Fibroblast of mammary gland (primary cell): ENCODE measurements at regions not wholly inside any gene's neighbourhood (a gene's known extent, or its start where the extent isn't known, plus 50 kb on each side); places are given as distances from the start of the nearest gene placed in this dataset.
"Not testable (repeated sequence)": the region's sequence is repeated elsewhere in the genome, so short reads cannot be mapped to it uniquely, and the experiment has no call there.

Experiments
- DNase-seq: peaks from one replicate; pipeline ENCODE4 v3.0.0-alpha.2; 2010; ENCODE audit warnings: low read depth
- H3K4me3 ChIP-seq: 2 replicates; pipeline ENCODE4 v1.5.1; 2011; ENCODE audit warnings: low read depth, mild to moderate bottlenecking, low read length, moderate library complexity; ENCODE audit not compliant: control insufficient read depth
- CTCF ChIP-seq: conservative IDR thresholded peaks from 2 replicates; pipeline ENCODE4 v1.5.1; 2011; ENCODE audit warnings: low read depth, low read length, inconsistent platforms; ENCODE audit not compliant: control insufficient read depth, insufficient read depth

GRCh38 chr16:8137606-8138005 lies 452.7 kb downstream of the TMEM114 start:
- no peak for TF ChIP-seq CTCF
- H3K4me3 ChIP-seq, result no peak overlapping the region
- DNase-seq, result no peak

DNA sequence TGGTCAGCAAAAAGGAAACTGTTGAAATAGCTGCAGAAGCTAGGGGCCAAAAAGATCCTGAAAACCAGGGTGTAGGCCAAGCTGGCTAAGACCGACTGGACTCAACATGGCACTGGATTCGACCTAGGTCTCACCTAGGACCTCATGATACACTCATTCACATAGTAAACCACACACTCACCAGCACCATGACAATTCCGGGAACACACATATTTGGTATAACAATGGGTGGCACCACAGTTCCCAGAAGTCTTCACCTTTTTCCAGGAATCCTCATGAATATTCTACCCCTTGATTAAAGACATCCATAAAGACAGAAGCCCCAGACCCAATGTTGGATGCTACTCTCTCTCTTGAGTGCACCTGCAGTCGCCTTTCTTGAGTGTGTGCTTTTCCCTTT lies 460.1 kb downstream of the TMEM114 start:
- no peak overlapping the region for H3K4me3 ChIP-seq
- TF ChIP-seq CTCF, result no peak
- no peak for DNase-seq

- H3K4me3 ChIP-seq, result no peak overlapping the region
- DNase-seq, result no peak
- TF ChIP-seq CTCF, result no peak
Measured at GRCh38 chr16:8127070-8127469, 463.2 kb downstream of the TMEM114 start.

DNA sequence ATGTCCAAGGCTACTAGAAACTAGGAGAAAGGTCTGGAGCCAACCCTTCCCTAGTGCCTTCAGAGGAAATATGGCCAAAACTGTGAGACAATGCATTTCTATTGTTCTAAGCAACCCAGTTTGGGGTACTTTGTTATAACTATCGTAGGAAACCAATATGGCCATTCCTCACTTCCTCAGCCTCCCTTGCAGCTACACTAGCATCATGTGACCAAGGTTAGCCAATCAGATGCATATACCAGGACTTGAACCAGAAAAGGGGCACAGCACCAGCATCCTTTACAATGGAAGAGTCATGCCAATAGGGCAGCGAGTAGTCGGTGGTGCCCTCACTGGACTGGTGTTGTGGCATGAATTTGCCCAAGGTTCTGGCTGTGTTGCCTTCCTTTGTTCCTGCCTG lies 464.0 kb downstream of the TMEM114 start:
- TF ChIP-seq CTCF, result no peak
- H3K4me3 ChIP-seq, result no peak overlapping the region
- no peak for DNase-seq

GRCh38 chr16:8120001-8120400 lies 470.3 kb downstream of the TMEM114 start:
- TF ChIP-seq CTCF, result no peak
- DNase-seq, result no peak
- no peak overlapping the region for H3K4me3 ChIP-seq

DNA sequence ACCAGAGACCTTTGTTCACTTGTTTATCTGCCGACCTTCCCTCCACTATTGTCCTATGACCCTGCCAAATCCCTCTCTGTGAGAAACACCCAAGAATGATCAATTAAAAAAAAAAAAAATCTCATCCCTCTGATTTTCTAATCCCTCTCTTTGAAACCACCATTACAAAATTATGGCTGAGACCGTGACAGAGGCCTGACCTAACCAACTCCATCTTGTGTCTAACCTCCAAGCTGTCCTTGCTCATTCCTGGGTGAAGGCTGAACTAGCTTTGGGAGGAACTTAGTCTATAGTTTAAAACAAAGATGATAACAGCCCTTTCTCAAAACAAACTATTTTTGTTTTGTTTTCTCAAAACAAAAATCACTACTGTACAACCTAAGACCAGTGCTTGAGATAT lies 474.5 kb downstream of the TMEM114 start:
- DNase-seq, result no peak
- no peak overlapping the region for H3K4me3 ChIP-seq
- no peak for TF ChIP-seq CTCF

DNA sequence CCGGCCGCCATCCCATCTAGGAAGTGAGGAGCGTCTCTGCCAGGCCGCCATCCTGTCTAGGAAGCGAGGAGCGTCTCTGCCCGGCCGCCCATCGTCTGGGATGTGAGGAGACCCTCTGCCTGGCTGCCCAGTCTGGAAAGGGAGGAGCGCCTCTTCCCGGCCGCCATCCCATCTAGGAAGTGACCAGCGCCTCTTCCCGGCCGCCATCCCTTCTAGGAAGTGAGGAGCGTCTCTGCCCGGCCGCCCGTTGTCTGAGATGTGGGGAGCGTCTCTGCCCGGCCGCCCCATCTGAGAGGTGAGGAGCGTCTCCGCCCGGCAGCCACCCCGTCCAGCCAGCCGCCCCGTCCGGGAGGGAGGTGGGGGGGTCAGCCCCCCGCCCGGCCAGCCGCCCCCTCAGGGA lies 475.4 kb downstream of the TMEM114 start:
- DNase-seq, H3K4me3 ChIP-seq: not testable (repeated sequence)
